HG03469 (cell line): ENCODE measurements at regions not wholly inside any gene's neighbourhood (a gene's known extent, or its start where the extent isn't known, plus 50 kb on each side); places are given as distances from the start of the nearest gene placed in this dataset.

Experiments used
- ATAC-seq: cut with Tn5 transposase; IDR thresholded peaks from one replicate; pipeline ENCODE4 v1.9.1; 2021; ENCODE audit warnings: mild to moderate bottlenecking, moderate library complexity, moderate number of reproducible peaks; ENCODE audit not compliant: unreplicated experiment

DNA sequence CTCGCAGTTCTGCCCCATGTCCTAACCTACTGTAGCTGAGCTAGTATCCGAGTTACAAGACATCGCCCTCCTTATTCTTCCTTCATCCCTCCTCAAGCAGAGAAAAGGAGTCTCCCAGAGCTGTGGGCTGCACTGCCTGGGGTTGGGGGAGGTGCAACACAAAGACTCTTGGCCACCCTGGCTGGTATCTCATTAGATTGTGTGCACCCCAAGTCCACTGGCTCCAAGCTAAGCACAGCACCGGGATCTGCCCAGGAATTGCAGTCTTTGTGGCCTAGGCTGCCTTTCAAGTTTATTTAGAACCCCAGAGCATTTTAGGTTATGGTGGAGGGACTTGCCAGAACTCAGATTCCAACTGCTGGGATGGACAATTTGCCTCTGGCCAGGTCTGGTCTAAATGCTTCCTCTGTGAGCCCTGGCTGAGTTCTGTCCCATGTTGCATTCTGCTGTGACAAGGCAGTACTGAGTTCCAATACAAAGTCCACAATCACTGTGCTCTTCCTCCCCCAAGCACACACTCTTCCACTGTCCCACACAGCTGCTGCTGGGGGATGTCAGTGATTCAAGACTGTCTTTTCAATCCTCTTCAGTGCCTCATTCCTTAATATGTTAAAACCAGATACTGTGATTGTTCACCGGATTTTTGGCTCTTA, 169.6 kb upstream of the CLEC14A start:
- ATAC-seq: no peak

DNA sequence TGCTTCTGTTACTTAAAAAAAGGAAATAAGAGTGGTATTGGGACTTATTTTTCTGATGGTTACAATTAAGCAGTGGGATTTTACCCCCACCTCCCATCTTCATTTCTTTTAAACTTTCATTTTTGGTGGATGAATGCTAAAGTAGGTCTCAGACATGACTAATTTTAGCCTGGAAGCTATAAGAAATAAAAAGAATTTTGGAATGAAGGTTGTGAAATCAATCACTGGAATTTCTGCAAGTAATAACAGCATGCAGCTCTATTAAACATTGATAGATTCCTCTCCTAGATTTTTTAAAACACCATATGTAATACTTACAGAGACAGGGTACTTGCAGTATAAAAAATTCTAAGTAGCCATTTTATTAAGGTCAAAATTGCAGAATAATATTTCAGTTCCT, 164.2 kb upstream of the CLEC14A start:
- no peak for ATAC-seq

DNA sequence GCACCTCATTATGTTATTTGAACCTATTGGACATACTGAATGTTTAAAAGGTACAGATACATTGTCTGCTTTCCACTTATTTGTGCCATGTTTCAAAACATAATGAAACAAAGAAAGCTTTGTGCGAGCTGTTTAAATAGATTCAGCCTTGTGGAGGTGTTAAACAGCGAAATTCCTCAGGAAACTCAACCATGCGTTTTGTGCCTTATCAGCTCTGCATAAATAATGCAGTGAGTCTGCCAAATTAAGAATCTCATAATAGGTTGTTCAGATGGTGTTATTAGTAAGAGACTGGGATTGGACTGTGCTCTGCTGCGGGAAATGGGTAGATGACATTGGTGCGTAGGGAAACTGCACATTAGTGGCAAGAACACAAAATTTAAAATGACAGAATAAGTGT, 163.7 kb upstream of the CLEC14A start:
- no peak for ATAC-seq

DNA sequence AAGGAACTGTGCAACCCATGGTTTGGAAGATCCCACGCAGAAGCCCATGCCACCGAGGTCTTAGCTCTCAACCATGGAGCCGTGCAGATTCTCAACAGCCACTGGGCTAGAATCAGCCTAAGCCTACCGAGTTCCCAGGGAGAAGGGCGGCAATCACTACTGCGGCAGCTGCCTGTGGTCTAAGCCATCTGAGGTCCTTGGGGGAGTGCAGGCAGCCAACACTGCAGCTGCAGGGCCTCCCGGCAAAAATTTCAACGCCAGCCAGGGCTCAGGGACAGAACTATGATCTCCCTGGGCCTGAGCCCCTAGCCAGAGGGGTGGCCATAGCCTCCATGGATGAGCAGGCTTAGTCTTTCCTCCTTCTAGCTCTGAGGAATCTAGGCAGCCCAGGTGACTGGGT, 156.8 kb upstream of the CLEC14A start:
- no peak for ATAC-seq

DNA sequence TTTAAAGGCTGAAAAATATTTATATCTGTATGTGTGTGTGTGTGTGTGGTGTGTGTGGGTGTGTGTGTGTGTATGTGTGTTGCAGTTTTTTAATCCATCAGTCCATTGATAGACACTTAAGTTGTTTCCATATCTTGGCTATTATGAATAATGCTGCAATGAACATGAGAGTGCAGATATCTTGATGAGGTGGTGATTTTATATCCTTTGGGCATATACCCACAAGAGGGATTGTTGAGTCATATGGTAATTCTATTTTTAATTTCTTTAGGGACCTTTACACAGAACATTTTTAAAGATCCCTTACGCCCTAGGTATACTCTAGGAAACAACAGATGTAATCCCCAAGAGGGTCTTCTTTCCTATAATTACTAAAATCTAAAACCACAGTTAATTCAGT, 154.5 kb upstream of the CLEC14A start:
- ATAC-seq: no peak

DNA sequence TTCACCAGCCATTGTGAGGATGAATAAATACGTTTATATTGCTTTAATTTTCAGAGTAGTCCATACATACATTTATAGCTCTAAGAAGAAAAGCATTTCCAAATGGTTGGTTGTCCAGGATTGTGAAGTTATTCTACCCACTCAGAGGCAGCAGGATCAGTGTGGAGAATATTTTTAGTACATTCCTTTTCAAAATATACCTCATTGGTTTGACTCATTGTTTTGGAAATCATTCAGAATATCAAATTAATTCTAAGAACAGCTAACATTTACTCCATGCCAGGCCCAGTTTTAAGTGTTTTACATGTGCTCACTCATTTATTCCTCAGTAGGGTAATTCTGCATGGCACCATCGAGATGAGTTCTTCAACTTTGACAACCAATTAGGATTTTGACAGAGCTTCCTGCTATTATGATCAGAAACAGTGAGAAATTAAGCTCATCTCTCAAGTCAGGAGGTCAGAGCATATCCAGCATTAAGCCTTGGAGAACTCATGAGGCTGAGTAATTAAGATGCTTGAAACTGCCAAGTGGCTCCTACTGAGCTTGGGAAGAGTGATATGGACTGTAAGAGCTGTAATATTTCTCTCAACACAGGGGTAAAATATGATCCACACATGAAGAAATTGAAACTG, 153.3 kb upstream of the CLEC14A start:
- ATAC-seq: no peak

DNA sequence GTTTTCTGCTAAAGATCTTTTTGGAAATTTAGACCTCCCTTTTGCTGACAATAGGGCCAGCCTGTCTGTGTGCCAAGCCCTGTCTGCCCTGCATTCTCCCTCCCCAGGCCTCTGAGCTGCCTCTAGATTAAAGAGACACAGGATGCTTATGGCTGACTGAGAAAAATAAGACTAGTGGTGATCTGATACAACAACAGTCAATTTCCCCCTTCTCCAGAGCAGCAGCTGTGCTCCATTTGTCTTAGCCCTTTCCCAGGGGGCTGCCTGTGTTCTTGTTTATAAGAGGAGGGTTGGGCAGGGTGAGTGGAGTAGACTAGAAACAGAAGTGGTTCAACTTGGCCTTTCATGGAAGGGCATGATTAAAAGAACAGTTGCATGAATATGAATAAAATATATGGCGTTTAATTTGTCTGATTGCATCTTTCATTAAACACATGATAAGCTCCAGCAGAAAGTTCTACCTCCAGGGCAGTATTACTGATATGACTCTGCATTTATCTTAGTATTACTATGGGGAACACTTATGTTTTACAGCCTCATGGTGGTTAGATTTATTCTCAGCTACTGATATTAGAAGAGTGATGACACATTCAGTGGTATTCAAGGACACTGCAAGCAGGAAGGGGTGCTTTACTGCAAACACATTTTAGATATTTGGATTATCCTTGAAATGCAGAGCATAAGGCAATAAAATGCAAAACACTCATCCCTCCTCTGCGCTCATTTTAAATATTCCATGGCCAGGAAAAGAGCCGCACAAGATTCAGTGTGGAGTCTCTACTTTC, 150.2 kb upstream of the CLEC14A start:
- ATAC-seq: no peak

DNA sequence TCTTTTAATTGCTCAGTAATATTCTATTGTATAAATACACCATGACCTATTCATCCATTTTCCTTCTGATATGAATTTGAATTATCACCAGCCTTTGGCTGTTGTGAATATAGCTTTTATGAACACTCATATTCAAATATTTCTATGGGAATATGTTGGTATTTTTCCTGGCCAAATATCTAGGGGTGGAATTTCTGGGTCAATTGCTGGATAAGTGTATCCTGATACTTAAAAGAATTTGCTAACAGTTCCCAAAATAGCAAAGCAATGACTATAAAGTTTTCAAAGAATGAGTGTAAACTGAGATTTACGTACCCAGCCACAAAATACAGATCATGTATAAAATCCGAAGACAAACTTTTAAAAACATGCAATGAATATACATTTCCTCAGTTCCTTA, 148.7 kb upstream of the CLEC14A start:
- no peak for ATAC-seq

DNA sequence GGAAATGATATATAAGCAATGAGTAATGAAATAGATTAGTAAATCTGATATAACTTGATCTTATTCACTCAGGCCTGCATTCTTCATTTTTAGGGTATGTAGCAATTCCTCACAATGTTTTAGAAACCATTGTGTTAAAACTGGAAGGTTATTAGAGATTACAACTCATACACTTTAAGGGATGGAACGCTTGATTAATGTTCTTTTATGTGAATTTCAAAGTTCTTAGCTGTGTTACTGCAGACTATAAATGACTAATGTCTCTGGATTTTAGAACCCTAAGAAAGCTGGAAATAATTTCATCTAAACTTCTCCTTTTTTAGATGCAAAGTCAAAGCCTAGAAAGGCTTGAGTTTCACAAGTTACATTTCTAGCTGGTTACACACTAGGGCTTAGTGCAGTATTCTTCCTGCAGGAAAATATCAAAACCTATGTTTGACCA, 148.2 kb upstream of the CLEC14A start:
- no peak for ATAC-seq

DNA sequence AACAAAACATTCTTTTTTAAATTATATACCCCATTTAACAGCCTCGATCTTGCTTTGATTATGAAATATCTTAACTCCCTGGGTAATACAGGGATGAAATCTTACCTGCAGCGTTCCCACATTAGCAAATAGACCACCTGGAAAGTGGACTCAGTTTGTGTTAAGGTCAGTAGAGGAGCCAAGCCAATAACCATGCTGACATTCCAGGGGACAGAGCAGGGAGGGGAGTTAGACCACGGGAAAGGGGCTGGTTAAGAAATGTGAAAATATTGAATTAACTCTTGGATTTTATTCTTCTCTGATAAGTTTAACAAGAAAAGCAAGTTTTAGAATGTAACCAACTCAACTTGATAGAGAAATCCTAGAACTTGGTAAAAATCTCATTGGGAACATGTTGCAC, 144.9 kb upstream of the CLEC14A start:
- no peak for ATAC-seq

DNA sequence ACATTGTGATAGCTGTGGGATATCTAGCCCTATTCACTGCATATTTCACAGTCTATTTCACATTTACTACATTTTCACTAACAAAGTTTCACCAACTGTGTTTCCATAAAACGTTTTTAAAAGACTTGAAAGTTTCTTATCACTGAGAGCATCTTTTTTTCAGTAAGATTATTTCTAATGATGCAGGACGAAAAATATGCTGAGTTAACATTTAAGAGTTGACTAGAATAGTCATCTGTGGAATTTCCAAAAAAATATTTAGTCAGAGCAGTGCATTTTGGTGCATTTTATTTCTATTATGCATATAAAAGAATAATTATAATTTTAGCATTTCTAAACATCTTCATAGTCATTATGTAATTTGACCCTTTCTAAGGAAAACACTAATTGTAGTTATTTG, 143.8 kb upstream of the CLEC14A start:
- no peak for ATAC-seq

DNA sequence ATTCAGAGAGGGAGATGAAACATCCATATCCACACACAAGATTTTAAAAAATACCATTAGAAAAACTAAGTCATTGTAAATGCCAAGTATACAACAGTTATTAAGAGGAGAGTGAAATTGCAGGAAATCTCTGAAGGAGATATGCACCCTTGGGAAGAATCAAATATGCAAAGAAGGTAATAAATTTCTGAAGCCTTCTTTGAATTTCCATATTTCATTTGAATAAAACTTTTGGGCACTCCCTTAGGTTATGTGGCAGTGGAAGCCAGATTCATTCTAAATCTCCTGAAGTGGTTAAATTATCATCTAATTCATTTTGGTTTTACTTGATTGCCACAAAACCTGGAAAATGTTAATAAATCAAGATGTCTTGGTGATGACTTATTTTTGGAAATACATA, 138.9 kb upstream of the CLEC14A start:
- ATAC-seq: no peak

DNA sequence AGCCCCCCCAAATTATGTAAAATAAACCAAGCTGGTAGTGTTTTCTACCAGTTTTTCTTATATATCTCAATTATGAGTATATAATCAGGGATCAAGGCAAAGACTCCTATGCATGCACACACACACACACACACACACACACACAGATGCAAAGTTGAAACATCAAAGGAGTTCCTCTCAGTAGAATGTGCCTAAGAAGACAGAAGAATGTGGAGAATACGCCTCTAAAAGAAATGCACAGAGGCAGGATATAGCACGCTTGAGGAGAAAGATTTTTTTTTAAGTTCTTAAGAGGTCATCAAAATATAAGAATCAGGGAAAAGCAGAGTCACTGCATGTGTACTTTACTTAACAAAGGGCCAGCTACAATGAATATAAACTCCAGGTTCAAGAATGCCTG, 138.2 kb upstream of the CLEC14A start:
- ATAC-seq: no peak

DNA sequence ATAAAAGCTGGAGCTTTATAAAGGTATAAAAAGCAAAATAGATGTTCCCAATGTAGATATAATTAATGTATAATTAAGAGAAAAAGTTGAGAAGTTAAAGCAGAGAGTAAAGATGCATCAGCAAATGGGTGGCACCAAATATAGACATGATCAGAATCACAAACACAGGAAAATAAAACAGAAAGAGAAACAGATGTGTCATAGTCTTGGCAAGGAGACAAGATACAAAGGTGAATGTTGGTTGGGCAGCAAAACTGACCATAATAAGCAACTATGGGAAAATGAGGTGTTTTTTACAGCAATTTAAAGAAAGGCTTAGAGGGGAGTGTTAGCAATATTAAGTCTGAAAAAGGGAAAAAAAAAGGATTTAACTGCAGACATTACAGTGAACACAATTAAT, 135.4 kb upstream of the CLEC14A start:
- ATAC-seq: no peak

DNA sequence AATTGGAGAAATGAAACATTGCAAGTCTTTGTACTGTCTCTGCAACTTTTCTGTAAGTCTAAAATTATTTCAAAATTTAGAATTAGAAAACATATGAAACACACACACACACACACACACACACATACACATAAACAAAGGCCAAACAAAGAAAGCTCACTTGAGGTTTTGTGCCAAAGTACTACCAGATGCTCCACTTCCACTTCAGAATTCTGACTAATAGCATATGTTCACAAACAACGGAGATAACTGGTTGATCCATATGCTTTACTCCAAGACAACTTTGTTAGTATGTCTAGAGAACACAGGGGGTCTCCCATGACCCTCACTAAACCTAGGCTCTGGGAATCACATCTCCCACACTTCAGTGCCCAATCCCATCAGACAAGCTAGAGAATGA, 133.8 kb upstream of the CLEC14A start:
- ATAC-seq: no peak

DNA sequence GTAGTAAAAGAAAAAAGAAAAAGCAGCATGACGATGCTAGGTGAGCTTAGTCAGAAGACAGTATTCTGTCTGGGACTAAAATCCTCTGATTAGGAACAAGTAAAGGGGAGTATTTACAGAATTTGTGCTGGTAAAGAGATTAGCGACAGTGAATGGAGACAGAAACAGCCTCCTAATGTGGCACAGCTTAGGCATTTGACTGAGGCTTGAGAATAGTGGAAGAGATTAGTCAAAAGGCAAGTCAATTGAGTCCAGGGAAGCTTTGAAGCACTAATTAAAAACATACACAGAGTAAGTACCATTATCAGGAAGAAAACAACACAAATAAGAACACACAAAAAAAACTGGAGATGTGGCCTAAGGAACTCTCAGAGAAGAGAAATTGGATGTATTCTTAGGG, 131.9 kb upstream of the CLEC14A start:
- no peak for ATAC-seq

DNA sequence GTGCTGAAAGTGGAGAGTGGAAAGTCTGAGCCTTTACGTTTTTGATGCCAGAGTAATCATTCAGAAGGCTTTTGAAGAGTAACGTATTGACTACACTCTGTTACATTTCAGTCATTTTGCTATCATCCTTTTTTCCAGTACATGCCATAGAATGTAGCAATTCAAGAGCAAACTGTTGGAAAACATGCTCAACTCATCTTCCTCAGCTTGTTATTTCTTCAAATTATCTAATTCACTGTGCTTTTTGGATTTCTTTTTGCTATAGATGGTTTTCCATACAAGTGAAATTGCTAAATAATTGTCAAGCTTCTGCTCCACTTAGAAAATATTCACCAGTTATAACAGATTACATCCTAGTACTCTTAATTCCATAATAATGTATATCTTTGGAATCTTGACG, 129.9 kb upstream of the CLEC14A start:
- no peak for ATAC-seq

DNA sequence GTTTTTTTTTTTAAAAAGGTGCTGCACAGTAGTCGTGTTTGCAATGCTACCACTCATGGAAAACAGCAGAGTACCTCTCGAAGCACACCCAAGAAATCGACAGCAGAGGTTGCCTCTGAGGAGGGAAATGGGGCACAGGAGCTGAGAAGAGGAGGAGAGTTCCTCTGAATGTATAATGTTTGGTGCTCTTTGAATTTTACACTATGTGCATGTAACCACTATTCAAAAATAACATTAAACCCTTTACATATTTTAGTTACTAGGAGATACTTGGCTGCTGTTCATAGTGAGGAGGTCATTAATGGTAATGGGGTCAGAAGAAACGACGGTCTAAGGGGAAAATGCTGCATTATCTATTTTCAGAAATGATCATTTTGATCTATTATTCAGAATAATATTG, 129.4 kb upstream of the CLEC14A start:
- no peak for ATAC-seq

DNA sequence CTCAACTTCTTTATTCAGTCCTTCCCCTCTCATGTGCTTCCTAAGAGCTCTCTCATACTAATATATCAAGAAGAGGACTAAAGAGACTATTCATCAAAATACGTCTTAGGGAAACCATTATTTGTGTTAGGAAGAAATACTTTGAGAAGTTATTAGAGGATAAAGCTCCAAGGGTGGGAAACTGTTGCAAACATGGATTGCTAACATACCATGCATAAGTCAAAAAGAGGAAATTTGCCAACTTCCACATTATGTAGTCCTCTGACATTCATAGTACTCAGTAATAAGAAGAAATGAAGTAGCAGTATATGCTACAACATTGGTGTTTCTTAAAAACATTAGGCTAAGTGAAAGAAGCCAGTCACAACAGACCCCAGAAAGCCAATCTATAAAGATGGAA, 128.8 kb upstream of the CLEC14A start:
- no peak for ATAC-seq

DNA sequence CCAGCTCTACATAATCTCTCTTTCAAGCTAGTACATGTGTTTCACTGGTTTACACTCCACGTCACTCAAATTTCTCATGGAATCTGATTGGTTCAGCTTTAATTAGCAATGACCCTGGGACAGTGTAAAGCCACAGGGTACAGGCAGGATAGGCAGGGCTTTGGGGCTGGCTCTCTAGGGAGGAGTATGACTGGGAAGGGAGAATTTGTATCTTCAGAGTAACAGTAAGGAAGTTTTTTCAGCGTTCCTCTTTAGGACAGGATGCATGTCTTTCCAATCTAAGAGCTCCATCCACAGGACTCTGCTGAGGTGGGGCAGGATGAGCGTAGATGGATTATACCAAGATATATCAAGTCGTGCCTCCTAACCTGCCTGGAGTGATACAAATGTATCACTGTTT, 112.0 kb upstream of the CLEC14A start:
- ATAC-seq: no peak

DNA sequence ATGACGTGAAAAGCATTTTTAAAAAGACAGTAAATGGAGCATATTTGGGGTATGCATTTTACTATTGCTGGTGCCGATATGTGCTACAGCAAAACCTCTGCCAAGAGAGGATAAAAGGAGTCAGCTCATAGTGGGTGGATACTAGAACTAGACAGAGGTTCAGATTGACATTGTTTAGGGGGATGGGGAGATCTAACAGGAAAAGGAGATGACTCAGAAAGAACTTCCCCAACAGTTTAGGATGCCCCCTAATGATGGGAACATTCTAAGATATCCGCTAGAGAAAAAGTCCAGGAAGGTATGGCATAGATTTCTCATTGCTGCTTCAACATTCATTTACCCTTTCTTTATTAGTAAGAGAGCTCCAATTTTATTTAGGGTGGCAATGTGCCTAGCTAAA, 110.5 kb upstream of the CLEC14A start:
- no peak for ATAC-seq

DNA sequence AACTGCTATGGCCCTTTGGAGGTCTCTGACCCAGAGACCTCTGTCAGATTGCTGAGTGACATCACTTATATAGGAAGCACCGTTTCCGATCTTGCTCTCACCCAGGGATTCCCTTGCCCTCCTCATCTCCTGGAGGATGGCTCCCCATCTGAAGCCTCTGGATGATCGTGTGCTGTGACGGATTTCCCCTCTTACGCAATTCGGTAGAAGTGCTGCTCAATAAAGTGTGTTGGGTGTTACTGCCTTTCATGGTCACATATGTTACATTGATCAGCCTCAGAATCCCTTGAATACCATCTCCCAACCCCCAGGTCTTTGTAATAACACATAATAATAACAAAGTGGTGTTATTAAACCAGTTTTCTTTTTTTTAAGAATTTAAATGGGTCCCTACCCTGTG, 107.3 kb upstream of the CLEC14A start:
- no peak for ATAC-seq
